Hippocampal formation (tissue), 2 donors: ENCODE measurements at regions not wholly inside any gene's neighbourhood (a gene's known extent, or its start where the extent isn't known, plus 50 kb on each side); places are given as distances from the start of the nearest gene placed in this dataset.

ENCODE experiments used
- DNase-seq, 2 donors: peaks; one replicate each; lab custom pipeline; 2025; lab: John Stamatoyannopoulos, UW

DNA sequence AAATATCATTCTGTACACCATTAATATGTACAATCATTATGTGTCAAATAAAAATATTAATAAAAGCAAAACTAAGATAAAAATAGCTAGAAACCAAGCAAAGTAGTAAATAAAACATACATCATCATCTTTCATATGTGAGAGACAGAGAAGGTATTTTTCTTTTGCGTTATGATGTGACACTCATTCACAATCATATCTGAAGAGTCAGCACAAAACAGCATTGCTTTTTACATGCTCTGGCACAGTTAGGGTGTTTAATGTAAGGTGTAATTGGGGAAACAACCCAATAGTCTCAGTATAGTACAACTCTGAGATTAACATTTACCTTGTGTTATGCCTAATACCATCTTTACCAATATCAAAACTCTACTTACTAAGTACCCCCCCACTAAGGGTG, 376.6 kb downstream of the TMA16 start:
- no peak for DNase-seq

- no peak for DNase-seq
Observed at GRCh38 chr4:163875327-163875726, 380.8 kb downstream of the TMA16 start.

DNA sequence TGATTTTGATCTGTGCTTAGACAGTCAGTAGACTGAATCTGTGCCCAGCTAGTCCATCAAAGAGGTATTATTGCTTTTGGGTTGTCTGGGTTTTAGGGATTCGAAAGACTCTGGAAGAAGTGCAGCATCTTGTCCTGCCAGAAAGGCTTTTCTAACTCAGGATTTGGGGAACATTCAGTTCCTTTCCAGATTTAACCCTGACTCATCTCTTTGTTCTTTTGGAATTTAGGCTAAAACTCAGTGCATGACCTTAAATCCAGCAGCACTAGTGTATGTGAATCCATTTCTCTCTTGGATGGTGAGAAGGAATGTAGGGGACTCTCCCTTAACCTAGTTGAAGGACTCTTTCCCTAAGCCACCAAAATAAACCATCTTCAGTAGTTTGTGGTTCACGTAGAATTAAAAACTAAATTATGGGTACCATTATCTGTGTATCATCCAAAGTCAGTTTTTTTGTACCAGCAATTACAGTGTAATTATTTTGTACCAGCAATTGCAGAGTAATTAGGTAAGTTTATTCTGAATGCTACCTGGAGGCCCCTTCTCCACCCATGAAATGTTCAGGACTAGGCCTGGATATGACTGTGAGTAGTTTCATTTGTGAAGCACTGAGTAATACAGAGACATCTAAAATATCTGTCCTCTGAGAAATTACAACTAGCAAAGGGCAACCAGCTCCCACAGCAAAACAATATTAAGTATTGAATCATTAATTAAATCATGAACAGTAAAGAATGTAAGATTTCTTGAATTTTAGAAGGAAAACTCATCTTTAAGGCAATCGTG, 384.0 kb downstream of the TMA16 start:
- no peak for DNase-seq

GRCh38 chr4:163892417-163892816, 397.9 kb downstream of the TMA16 start:
- no peak for DNase-seq

DNA sequence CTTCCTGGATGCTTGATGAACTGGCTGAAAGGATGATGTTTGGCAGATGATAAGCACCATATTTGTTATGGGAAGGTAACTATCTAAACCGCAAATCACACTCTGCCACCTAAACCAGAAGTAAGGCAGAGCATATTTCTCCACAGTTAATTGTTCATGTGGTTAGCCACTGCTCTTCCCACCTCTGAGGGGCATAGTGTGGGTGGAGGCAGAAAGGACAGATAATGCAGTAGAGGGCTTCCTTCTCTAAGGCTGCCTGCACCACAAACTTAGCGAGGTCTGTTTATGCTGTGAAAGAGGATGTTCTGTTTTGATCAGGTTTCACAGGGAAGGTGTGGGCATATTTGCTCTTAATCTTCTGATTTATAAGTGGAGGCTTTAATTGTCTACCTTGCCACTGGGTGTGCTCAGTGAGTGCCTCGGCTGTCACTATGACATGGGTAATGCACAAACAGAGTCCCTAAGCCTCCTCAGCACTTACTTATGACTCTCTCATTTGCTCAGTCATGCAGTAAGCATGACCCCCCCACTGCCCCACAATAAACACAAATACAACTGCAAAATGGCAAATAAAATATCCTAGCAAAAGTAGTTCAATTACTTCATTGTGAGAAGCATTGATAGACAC, 401.0 kb downstream of the TMA16 start:
- DNase-seq = no peak

GRCh38 chr4:163901319-163901718, 406.8 kb downstream of the TMA16 start:
- no peak for DNase-seq

GRCh38 chr4:163902417-163902816, 407.9 kb downstream of the TMA16 start:
- DNase-seq = no peak

GRCh38 chr4:163911891-163912290, 417.4 kb downstream of the TMA16 start:
- no peak for DNase-seq

GRCh38 chr4:163913571-163913970, 419.1 kb downstream of the TMA16 start:
- DNase-seq = peak in 1 of 2 donors; percentile 41

DNA sequence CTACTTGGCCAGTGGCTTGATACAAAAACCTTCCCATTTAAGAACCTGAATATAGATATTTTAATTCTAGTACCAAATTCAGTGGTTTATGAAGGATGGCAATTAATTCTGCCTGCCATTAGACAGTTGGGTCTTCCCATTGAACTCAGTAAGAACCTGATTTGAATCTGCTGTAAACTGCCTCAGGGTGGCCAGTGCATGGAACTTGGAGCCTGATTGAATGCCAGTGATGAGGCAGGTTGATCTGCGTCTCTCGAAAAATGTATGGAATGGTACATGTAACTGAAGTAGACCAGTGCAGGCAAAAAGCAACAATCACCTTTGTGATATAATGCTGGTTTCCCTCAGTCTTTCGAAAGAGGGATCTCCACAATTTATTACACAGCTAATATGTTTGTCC, 421.4 kb downstream of the TMA16 start:
- DNase-seq = no peak

- DNase-seq = no peak
Observed at GRCh38 chr4:163920426-163920825, 425.9 kb downstream of the TMA16 start.

- DNase-seq = no peak
Observed at GRCh38 chr4:163922302-163922701, 427.8 kb downstream of the TMA16 start.

DNA sequence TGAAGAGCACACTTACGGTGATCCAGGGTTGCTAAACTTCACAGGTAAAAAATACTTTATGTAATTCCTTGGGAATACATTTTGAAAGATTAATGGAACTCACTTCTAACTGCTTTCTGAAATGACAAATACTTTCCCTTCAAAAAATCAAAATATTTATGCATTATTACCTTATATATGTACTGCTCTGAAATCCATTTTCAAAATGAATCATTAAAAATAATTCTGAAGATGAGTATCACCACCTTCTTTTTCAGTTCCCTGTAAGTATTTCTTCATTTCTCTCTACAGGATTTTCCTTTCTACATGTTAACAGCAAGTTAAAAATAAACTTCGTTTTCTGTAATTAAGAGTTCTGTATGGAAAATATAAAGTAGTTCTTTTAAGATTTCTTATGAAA, 428.6 kb downstream of the TMA16 start:
- no peak for DNase-seq

GRCh38 chr4:163930086-163930485, 435.6 kb downstream of the TMA16 start:
- DNase-seq = no peak

GRCh38 chr4:163932504-163932903, 438.0 kb downstream of the TMA16 start:
- DNase-seq = no peak

GRCh38 chr4:163939597-163939996, 445.1 kb downstream of the TMA16 start:
- no peak for DNase-seq

- DNase-seq = no peak
Observed at GRCh38 chr4:163941221-163941905, 446.9 kb downstream of the TMA16 start.

- no peak for DNase-seq
Observed at GRCh38 chr4:163948920-163949455, 454.5 kb downstream of the TMA16 start.

DNA sequence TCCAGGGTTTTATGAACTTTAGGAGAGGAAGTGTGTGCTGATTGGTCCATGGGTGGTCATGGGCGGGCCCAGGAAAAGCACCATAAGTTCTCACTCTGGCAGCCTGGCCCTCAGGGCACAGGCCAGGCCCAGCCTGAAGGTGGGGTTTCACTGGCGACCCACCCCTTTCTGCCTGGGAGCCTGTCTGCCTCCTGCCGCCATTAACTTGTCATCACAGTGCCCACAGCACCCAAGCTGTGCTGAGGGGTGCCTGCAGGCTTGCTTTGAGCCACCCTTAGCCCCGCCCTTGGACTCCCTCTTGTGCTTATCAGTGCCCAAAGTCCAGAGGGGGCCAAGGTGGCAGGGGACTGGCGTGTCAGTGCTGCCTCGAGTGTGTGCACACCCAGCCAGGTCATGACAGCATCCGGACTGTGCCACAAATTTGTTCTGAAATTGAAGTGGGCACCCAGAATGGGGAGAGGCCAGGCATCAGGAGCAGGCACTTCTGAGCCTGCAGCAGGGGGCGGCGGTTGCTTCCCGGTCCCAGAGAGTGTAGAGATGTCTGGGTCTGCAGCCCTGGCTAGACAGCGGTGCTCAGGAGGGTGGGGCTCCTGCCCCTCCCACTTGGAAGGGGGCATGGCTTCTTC, 455.6 kb downstream of the TMA16 start:
- no peak for DNase-seq

- DNase-seq = no peak
Observed at GRCh38 chr4:163955288-163955687, 460.8 kb downstream of the TMA16 start.

- DNase-seq = no peak
Observed at GRCh38 chr4:163958751-163959150, 464.3 kb downstream of the TMA16 start.

DNA sequence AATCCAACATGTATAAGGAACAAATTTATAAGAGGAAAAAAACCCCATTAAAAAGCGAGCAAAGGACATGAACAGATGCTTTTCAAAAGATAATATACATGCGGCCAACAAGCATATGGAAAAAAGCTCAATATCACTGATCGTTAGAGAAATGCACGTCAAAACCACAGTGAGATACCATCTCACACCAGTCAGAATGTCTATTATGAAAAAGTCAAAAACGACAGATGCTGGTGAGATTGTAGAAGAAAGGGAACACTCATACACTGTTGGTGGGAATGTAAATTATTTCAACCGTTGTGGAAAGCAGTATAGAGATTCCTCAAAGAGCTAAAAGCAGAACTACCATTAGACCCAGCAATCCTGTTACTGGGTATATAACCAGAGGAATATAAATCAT, 465.4 kb downstream of the TMA16 start:
- no peak for DNase-seq
